Loucy (cell line): ENCODE measurements at regions not wholly inside any gene's neighbourhood (a gene's known extent, or its start where the extent isn't known, plus 50 kb on each side); places are given as distances from the start of the nearest gene placed in this dataset.

Source experiments
- EZH2phosphoT487 ChIP-seq: fragments of 200-600 bp; IDR thresholded peaks from 2 replicates; pipeline ENCODE4 v1.6.1; 2018; ENCODE audit warnings: antibody characterized with exemption, mild to moderate bottlenecking, moderate library complexity, borderline replicate concordance
- TF ChIP-seq, protein P1 (sequence below): fragments of 200-600 bp; sonication (generic); conservative IDR thresholded peaks from 2 replicates; pipeline ENCODE4 v1.5.1; 2014; ENCODE audit warnings: mild to moderate bottlenecking, antibody characterized with exemption, low read length

DNA sequence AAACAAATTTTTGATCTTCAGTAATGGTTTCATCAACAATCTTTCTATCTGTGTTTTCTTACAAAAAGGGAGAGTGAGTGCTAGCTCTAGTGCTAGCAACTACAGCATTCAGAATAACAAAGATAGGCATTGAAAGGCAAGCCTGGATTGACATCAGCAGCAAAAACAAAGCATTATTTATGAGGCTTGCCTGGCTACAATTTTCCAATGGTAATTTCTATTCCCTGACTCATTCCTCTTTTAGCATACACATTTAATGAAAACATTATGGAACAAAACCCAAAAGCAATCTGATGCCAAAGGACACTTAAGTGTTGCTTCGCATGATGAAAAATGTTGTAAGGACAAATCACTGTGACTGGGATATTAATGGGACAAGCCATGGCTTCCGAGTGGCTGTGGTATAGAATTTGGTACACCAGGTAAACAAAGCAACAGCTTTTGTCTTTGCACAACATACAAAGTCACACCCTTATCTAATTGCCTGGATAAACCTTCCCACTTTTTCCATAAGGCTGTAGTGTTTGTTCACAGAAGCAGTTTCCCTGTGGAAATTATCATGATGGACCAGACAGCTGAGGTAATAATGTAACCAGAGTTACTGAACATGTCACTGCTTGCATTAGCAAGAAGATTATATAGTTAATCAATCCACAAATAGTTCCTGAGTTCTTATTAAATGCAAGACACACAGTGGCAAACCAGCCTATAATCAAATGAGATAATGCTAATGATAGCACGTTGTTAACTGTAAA is 179.8 kb upstream of the EDIL3 start:
- TF ChIP-seq, protein P1, sequence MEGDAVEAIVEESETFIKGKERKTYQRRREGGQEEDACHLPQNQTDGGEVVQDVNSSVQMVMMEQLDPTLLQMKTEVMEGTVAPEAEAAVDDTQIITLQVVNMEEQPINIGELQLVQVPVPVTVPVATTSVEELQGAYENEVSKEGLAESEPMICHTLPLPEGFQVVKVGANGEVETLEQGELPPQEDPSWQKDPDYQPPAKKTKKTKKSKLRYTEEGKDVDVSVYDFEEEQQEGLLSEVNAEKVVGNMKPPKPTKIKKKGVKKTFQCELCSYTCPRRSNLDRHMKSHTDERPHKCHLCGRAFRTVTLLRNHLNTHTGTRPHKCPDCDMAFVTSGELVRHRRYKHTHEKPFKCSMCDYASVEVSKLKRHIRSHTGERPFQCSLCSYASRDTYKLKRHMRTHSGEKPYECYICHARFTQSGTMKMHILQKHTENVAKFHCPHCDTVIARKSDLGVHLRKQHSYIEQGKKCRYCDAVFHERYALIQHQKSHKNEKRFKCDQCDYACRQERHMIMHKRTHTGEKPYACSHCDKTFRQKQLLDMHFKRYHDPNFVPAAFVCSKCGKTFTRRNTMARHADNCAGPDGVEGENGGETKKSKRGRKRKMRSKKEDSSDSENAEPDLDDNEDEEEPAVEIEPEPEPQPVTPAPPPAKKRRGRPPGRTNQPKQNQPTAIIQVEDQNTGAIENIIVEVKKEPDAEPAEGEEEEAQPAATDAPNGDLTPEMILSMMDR: no peak
- TF ChIP-seq EZH2phosphoT487: no peak
